PC-9 (cell line): ENCODE measurements at regions not wholly inside any gene's neighbourhood (a gene's known extent, or its start where the extent isn't known, plus 50 kb on each side); places are given as distances from the start of the nearest gene placed in this dataset.

ENCODE experiments used
- EZH2 ChIP-seq: fragments of 200-600 bp; sonication (generic); IDR thresholded peaks from 2 replicates; pipeline ENCODE4 v1.8.0; 2017; ENCODE audit warnings: antibody characterized with exemption, low read depth
- TF ChIP-seq, protein P1 (sequence below): fragments of 200-600 bp; sonication (generic); conservative IDR thresholded peaks from 2 replicates; pipeline ENCODE4 v1.6.1; 2017; ENCODE audit warnings: mixed run types, antibody characterized with exemption, mild to moderate bottlenecking, moderate library complexity

DNA sequence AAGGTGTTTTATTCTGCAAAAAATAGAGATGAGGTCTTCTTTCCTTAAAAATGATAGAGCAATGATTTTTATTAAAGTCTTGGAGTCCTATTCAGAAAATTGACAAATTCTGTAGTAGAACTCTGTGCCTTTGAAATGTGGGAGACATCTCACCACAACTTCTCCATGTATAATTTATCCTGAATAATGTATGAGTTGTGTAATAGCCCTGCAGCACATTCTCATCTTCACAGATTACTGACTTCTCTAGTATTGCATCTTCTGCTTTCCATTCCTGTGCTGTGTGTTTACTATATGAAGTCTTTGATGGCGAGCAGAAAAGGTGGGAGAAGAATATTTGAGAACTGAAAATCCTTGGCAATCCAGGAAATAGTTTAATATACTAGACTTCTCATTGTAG is 255.6 kb downstream of the TTC6 start:
- TF ChIP-seq, protein P1, sequence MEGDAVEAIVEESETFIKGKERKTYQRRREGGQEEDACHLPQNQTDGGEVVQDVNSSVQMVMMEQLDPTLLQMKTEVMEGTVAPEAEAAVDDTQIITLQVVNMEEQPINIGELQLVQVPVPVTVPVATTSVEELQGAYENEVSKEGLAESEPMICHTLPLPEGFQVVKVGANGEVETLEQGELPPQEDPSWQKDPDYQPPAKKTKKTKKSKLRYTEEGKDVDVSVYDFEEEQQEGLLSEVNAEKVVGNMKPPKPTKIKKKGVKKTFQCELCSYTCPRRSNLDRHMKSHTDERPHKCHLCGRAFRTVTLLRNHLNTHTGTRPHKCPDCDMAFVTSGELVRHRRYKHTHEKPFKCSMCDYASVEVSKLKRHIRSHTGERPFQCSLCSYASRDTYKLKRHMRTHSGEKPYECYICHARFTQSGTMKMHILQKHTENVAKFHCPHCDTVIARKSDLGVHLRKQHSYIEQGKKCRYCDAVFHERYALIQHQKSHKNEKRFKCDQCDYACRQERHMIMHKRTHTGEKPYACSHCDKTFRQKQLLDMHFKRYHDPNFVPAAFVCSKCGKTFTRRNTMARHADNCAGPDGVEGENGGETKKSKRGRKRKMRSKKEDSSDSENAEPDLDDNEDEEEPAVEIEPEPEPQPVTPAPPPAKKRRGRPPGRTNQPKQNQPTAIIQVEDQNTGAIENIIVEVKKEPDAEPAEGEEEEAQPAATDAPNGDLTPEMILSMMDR, result no peak
- no peak for TF ChIP-seq EZH2
